ENCODE measurements at regions not wholly inside any gene's neighbourhood (a gene's known extent, or its start where the extent isn't known, plus 50 kb on each side); places are given as distances from the start of the nearest gene placed in this dataset.

GRCh38 chr9:88828018-88828417 lies 163.2 kb upstream of the S1PR3 start:
- TF ChIP-seq ZNF425 (CRISPR knock-in tag; conservative IDR thresholded peaks at IDR 0.05), result no peak
- TF ChIP-seq CREB1 (CRISPR knock-in tag; IDR thresholded peaks at IDR 0.05), result no peak
- no peak for TF ChIP-seq NFYB (CRISPR knock-in tag; conservative IDR thresholded peaks at IDR 0.05; ENCODE audit: low read depth)
- no peak for TF ChIP-seq TCF7 (CRISPR knock-in tag; IDR thresholded peaks at IDR 0.05; ENCODE audit: low read depth)
- no peak for TF ChIP-seq HMGA2 (CRISPR knock-in tag; IDR thresholded peaks at IDR 0.05)
- TF ChIP-seq HMGXB4 (CRISPR knock-in tag; IDR thresholded peaks at IDR 0.05), result no peak
- no peak for TF ChIP-seq TEAD4 (CRISPR knock-in tag; IDR thresholded peaks at IDR 0.05)
- no peak for TF ChIP-seq AFF4 (CRISPR knock-in tag; IDR thresholded peaks at IDR 0.05; ENCODE audit: borderline replicate concordance)
- no peak for TF ChIP-seq ZNF121 (CRISPR knock-in tag; IDR thresholded peaks at IDR 0.05)
- no peak for TF ChIP-seq ZNF532 (CRISPR knock-in tag; IDR thresholded peaks at IDR 0.05; ENCODE audit: borderline replicate concordance)
- no peak for TF ChIP-seq ZBTB21 (CRISPR knock-in tag; IDR thresholded peaks at IDR 0.05; ENCODE audit: borderline replicate concordance)
- no peak for TF ChIP-seq ZSCAN18 (CRISPR knock-in tag; IDR thresholded peaks at IDR 0.05)
- Mint-ChIP-seq H3K36me3 (no peaks in the 10 kb centered on the region), H3K27ac (no peak overlapping the region), H3K4me3 (no peak overlapping the region), H3K27me3 (ENCODE audit: low read depth) (no peaks in the 10 kb centered on the region; the same call in 1 of the 2 replicates), H3K9me3 (peaks cover 14% of the 10 kb centered on the region), H3K4me1 (peaks cover 11% of the 10 kb centered on the region)
- ATAC-seq, result no peak
- DNase-seq (ENCODE audit: low spot score), result no peak
- ChIA-PET POLR2A (no interaction called here), CTCF (no interaction called here)

Measured in WTC11 (cell line).